HCT116 (cell line): ENCODE measurements at regions not wholly inside any gene's neighbourhood (a gene's known extent, or its start where the extent isn't known, plus 50 kb on each side); places are given as distances from the start of the nearest gene placed in this dataset.

Experiments used
- ATAC-seq: fragments of 200-7000 bp; cut with Tn5 transposase; 2 replicates; pipeline ENCODE4 v1.9.1; 2020; ENCODE audit warnings: mild to moderate bottlenecking, moderate library complexity
- BruUV-seq: library from RNA; stranded (reverse); fragments of 400-500 nt; replicated peaks from 2 replicates; lab custom pipeline; 2021; lab: Mats Ljungman, UMichigan
- CTCF ChIA-PET: fragments of 300-600 bp; sonication (Branson Sonifier 250); formaldehyde crosslinking; loops from one replicate; lab custom pipeline; 2021; ENCODE audit warnings: antibody characterized with exemption; lab: Charles Lee
- POLR2A ChIA-PET: fragments of 300-600, 350-600 bp; sonication (Branson Sonifier 250); formaldehyde crosslinking; loops from one replicate; lab custom pipeline; 2021; ENCODE audit warnings: antibody characterized with exemption; lab: Charles Lee
- RAD21 ChIA-PET, 2 experiments: fragments of 300-600 bp; sonication (Branson Sonifier 250); formaldehyde crosslinking; loops; one replicate each; lab custom pipeline; 2023; ENCODE audit warnings: low total read pairs in 2 of 2; ENCODE audit not compliant: uncharacterized antibody in 2 of 2, unreplicated experiment in 2 of 2, low non-redundant PET in 1 of 2; lab: Charles Lee
- DNase-seq: peaks from one replicate; pipeline ENCODE4 v3.0.0-alpha.2; 2010; ENCODE audit warnings: low read depth, low spot score
- H2AFZ ChIP-seq: fragments of 200-600 bp; shearing (Covaris generic), sonication (generic); 2 replicates; pipeline ENCODE4 v1.6.1; 2017; ENCODE audit warnings: low read depth, mixed run types, mixed read lengths, antibody characterized with exemption, low read length; ENCODE audit not compliant: poor library complexity, severe bottlenecking
- H3K27ac ChIP-seq: 2 replicates; pipeline ENCODE4 v1.5.1; 2012; ENCODE audit warnings: low read depth, low read length
- H3K27me3 ChIP-seq: fragments of 200-600 bp; sonication (generic); 2 replicates; pipeline ENCODE4 v1.6.1; 2016; ENCODE audit warnings: mixed run types, low read length, mixed read lengths; ENCODE audit not compliant: insufficient read depth
- H3K36me3 ChIP-seq, 2 experiments: fragments of 200-500 bp in 1 of 2; fragments of 200-600 bp in 1 of 2; sonication (Bioruptor generic) in 1 of 2; sonication (generic) in 1 of 2; 2 replicates each; pipeline versions ENCODE4 v1.5.1 to v1.6.1; 2014 to 2016; ENCODE audit warnings: low read length in 2 of 2, inconsistent platforms in 1 of 2, mixed read lengths in 1 of 2, mixed run types in 1 of 2; ENCODE audit not compliant: insufficient read depth in 2 of 2, control insufficient read depth in 1 of 2
- H3K4me1 ChIP-seq, 2 experiments: fragments of 200-600 bp in 1 of 2; sonication (generic) in 1 of 2; 2 replicates each; pipeline versions ENCODE4 v1.5.1 to v1.6.1; 2012 to 2017; ENCODE audit warnings: low read length in 2 of 2, inconsistent platforms in 1 of 2, mild to moderate bottlenecking in 1 of 2, mixed read lengths in 1 of 2, mixed run types in 1 of 2, moderate library complexity in 1 of 2; ENCODE audit not compliant: insufficient read depth in 2 of 2, control insufficient read depth in 1 of 2
- H3K4me2 ChIP-seq: fragments of 200-600 bp; sonication (generic); 2 replicates; pipeline ENCODE4 v1.6.1; 2017; ENCODE audit warnings: mixed run types, low read length, mixed read lengths
- H3K4me3 ChIP-seq, 2 experiments: fragments of 200-600 bp in 1 of 2; sonication (generic) in 1 of 2; replicated peaks in 1 of 2; 2 replicates each; pipeline ENCODE4 v1.5.1; 2011 to 2016; ENCODE audit warnings: low read length in 2 of 2, control low read depth in 1 of 2, low read depth in 1 of 2, mild to moderate bottlenecking in 1 of 2, mixed read lengths in 1 of 2, mixed run types in 1 of 2
- H3K79me2 ChIP-seq: fragments of 200-600 bp; sonication (generic); 2 replicates; pipeline ENCODE4 v1.6.1; 2017; ENCODE audit warnings: mild to moderate bottlenecking, mixed run types, low read length, moderate library complexity, mixed read lengths; ENCODE audit not compliant: insufficient read depth
- H3K9ac ChIP-seq: fragments of 200-600 bp; sonication (generic); 2 replicates; pipeline ENCODE4 v1.6.1; 2016; ENCODE audit warnings: low read length, mixed read lengths
- H3K9me2 ChIP-seq: fragments of 200-600 bp; sonication (generic), shearing (Covaris generic); 2 replicates; pipeline ENCODE4 v1.6.1; 2017; ENCODE audit warnings: mixed run types, mild to moderate bottlenecking, moderate library complexity; ENCODE audit not compliant: insufficient read depth
- H3K9me3 ChIP-seq, 2 experiments: fragments of 200-500 bp in 1 of 2; fragments of 200-600 bp in 1 of 2; sonication (Bioruptor generic) in 1 of 2; sonication (generic) in 1 of 2; 2 replicates each; pipeline ENCODE4 v1.6.1; 2014 to 2017; ENCODE audit warnings: low read length in 2 of 2, mixed read lengths in 2 of 2, inconsistent platforms in 1 of 2, low read depth in 1 of 2, mild to moderate bottlenecking in 1 of 2, mixed run types in 1 of 2, moderate library complexity in 1 of 2; ENCODE audit not compliant: control insufficient read depth in 1 of 2, insufficient read depth in 1 of 2
- H4K20me1 ChIP-seq: fragments of 200-600 bp; sonication (generic), shearing (Covaris generic); 2 replicates; pipeline ENCODE4 v1.6.1; 2017; ENCODE audit warnings: mixed run types, mild to moderate bottlenecking, moderate library complexity; ENCODE audit not compliant: insufficient read depth
- EZH2 ChIP-seq: fragments of 200-600 bp; sonication (generic); IDR thresholded peaks from 2 replicates; pipeline ENCODE4 v1.6.1; 2017; ENCODE audit warnings: antibody characterized with exemption, mixed run types
- SRF ChIP-seq: IDR thresholded peaks from 2 replicates; pipeline ENCODE4 v1.6.1; 2012; ENCODE audit warnings: low read depth
- ZNF274 ChIP-seq: fragments of 200-500 bp; sonication (Bioruptor generic); IDR thresholded peaks from 2 replicates; pipeline ENCODE4 v1.6.1; 2014; ENCODE audit warnings: mild to moderate bottlenecking, low read depth, low read length, inconsistent platforms
- intact Hi-C: fragments of 100-400 bp; cut with micrococcal nuclease; formaldehyde crosslinking; loops from 2 replicates; pipeline ENCODE4 v1.10.0; 2022
- TF ChIP-seq, protein P1 (sequence below): IDR thresholded peaks from 2 replicates; pipeline ENCODE4 v1.6.1; 2012

DNA sequence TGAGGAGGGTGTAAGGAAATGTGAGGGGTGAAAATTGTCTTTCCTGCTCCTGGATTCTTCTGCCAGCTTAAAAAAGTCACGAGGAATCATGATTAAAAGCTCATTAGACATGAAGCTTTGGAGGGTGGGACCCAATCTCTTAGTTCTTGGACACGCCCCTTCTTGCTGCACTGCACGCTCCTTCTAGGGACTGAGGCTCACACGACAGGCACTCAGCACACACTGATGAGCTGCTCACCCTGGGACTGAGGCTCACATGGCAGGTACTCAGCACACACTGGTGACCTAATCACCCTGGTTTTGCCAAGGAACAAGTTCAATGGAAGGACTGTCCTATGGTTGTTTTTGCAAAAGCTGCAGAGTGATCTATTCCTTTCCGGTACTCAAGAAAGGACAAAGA lies 65.8 kb upstream of the ELMO1 start:
- ATAC-seq (no peak), DNase-seq (no peak)
- H3K36me3 ChIP-seq = no peaks in the 10 kb centered on the region
- H3K4me1 ChIP-seq = no peaks in the 10 kb centered on the region
- H3K9ac ChIP-seq = no peak overlapping the region
- peaks cover 12% of the 10 kb centered on the region; the same call in 1 of the 2 replicates for H3K27me3 ChIP-seq
- H3K27ac ChIP-seq = no peak overlapping the region
- RAD21 ChIA-PET = no interaction called here
- no peak overlapping the region for H3K4me3 ChIP-seq
- no peaks in the 10 kb centered on the region for H3K79me2 ChIP-seq
- CTCF ChIA-PET = no interaction called here
- POLR2A ChIA-PET = no interaction called here
- BruUV-seq = no TSS peak
- TF ChIP-seq ZNF274 (no peak), EZH2 (no peak)
- H3K9me2 ChIP-seq = no peaks in the 10 kb centered on the region
- H3K9me3 ChIP-seq = no peaks in the 10 kb centered on the region
- no peaks in the 10 kb centered on the region for H4K20me1 ChIP-seq
- intact Hi-C loops = no loop called here
- H3K4me2 ChIP-seq = no peak overlapping the region
- H2AFZ ChIP-seq = no peak overlapping the region

DNA sequence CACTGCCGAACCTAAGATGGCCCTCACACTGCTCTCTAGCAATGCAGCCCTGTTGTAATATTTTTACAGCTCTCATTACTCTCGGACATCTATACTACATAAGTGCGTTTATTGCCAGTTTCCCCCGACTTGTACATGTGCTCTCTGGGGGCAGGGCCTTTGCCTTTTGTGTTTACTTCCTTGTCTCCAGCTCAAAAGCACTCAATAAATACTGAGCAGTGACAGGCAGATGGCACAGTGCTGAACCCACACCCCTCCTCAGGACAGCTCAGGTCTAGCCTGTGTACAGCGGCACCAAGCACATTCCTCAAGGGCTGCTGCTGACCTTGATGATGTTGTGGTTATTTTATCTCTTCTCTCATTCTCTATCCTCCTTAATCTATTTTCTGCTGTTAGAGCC lies 68.0 kb upstream of the ELMO1 start:
- POLR2A ChIA-PET = no interaction called here
- ATAC-seq = no peak
- no peak overlapping the region for H3K4me2 ChIP-seq

More for the DNA sequence above, 68.0 kb upstream of the ELMO1 start:
- BruUV-seq = no TSS peak
- no peak overlapping the region for H2AFZ ChIP-seq
- H3K9ac ChIP-seq = no peak overlapping the region
- H3K9me2 ChIP-seq = no peaks in the 10 kb centered on the region
- no peaks in the 10 kb centered on the region for H4K20me1 ChIP-seq
- peaks cover 5% of the 10 kb centered on the region; the same call in 1 of the 2 replicates for H3K27me3 ChIP-seq
- TF ChIP-seq, protein P1, sequence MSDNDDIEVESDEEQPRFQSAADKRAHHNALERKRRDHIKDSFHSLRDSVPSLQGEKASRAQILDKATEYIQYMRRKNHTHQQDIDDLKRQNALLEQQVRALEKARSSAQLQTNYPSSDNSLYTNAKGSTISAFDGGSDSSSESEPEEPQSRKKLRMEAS = no peak
- TF ChIP-seq SRF = no peak
- no peak for DNase-seq
- intact Hi-C loops = no loop called here
- no peaks in the 10 kb centered on the region for H3K36me3 ChIP-seq
- no peaks in the 10 kb centered on the region for H3K79me2 ChIP-seq
- no peak overlapping the region for H3K4me3 ChIP-seq
- no peaks in the 10 kb centered on the region for H3K9me3 ChIP-seq
- CTCF ChIA-PET = no interaction called here
- H3K27ac ChIP-seq = no peak overlapping the region
- RAD21 ChIA-PET = no interaction called here
- no peaks in the 10 kb centered on the region for H3K4me1 ChIP-seq
